ENCODE measurements at regions not wholly inside any gene's neighbourhood (a gene's known extent, or its start where the extent isn't known, plus 50 kb on each side); places are given as distances from the start of the nearest gene placed in this dataset.

- Histone ChIP-seq H3K79me2 (ENCODE audit: control insufficient read depth in 1 of 2, insufficient read depth in 2 of 2, low read length in 2 of 2) (no peaks in the 10 kb centered on the region), H3K27me3 (replicated peaks in 1 of 4; ENCODE audit: control insufficient read depth in 3 of 4, extremely low read depth in 1 of 4, insufficient read depth in 3 of 4, low read length in 3 of 4) (no peaks in the 10 kb centered on the region), H3K79me1 (ENCODE audit: low read depth, low read length) (no peaks in the 10 kb centered on the region), H2BK15ac (ENCODE audit: low read length) (no peak overlapping the region), H3K9me3 (ENCODE audit: insufficient read depth in 2 of 2, low read depth in 1 of 2, low read length in 1 of 2) (no peaks in the 10 kb centered on the region), H3K14ac (ENCODE audit: insufficient read length) (no peak overlapping the region), H4K91ac (replicated peaks; ENCODE audit: insufficient read length, low read length) (no peak overlapping the region), H3K56ac (replicated peaks; ENCODE audit: insufficient read length, low read depth, low read length) (no peak overlapping the region), H3K36me3 (ENCODE audit: control insufficient read depth in 2 of 4, insufficient read depth in 4 of 4, low read length in 3 of 4) (no peaks in the 10 kb centered on the region), H3K4me3 (ENCODE audit: extremely low read depth in 1 of 4, insufficient read depth in 2 of 4, low read depth in 3 of 4, low read length in 4 of 4) (no peak overlapping the region), H3K27ac (ENCODE audit: low read depth, low read length) (no peak overlapping the region), H3K18ac (ENCODE audit: extremely low read depth, low read length) (no peak overlapping the region), H2AK5ac (ENCODE audit: low read depth, low read length) (no peak overlapping the region), H3K9ac (replicated peaks in 1 of 4; ENCODE audit: extremely low read depth in 1 of 4, low read depth in 3 of 4, low read length in 3 of 4) (no peak overlapping the region), H2BK20ac (ENCODE audit: low read length) (no peak overlapping the region), H2AFZ (ENCODE audit: low read length) (no peak overlapping the region), H3K23me2 (ENCODE audit: low read depth, low read length) (no peaks in the 10 kb centered on the region), H2BK12ac (ENCODE audit: low read depth, low read length) (no peak overlapping the region), H2BK120ac (replicated peaks; ENCODE audit: low read depth, low read length) (no peak overlapping the region), H4K20me1 (replicated peaks in 1 of 2; ENCODE audit: control insufficient read depth in 1 of 2, insufficient read depth in 2 of 2, low read length in 2 of 2) (no peaks in the 10 kb centered on the region), H3K4me2 (ENCODE audit: insufficient read depth in 1 of 2, low read depth in 2 of 2, low read length in 2 of 2) (no peak overlapping the region), H3K23ac (ENCODE audit: insufficient read length) (no peak overlapping the region), H4K8ac (ENCODE audit: extremely low read depth, insufficient read depth, low read length) (no peak overlapping the region), H4K5ac (ENCODE audit: insufficient read length, low read depth, low read length) (no peak overlapping the region), H3K4me1 (replicated peaks in 1 of 4; ENCODE audit: control insufficient read depth in 3 of 4, insufficient read depth in 4 of 4, low read length in 3 of 4) (no peaks in the 10 kb centered on the region), H3K4ac (replicated peaks; ENCODE audit: insufficient read length, low read depth, low read length) (no peak overlapping the region), H2BK5ac (ENCODE audit: low read depth, low read length) (no peak overlapping the region)
- no peak for DNase-seq (ENCODE audit: low read depth in 1 of 2, low spot score in 2 of 2)
- 85% methylated on average over 4 of the region's 4 CpGs; no CpG with 5 or more reads in 1 of the 2 experiments for WGBS, 2 experiments (ENCODE audit: extremely low coverage in 1 of 2, insufficient coverage in 1 of 2, insufficient read length in 1 of 2, insufficient replicate concordance in 2 of 2, low coverage in 1 of 2, low lambda C conversion rate in 2 of 2, missing lambda C conversion rate in 1 of 2)
- no peak for FAIRE-seq
- ChIA-PET CTCF (ENCODE audit: partially characterized antibody) (no interaction called here), POLR2A (ENCODE audit: partially characterized antibody) (no interaction called here)
- TF ChIP-seq SUZ12 (IDR thresholded peaks at IDR 0.05; ENCODE audit: low read length) (no peak), SAP30 (IDR thresholded peaks at IDR 0.05; ENCODE audit: insufficient read depth, insufficient replicate concordance, low read length) (no peak), GTF2F1 (IDR thresholded peaks at IDR 0.05; ENCODE audit: borderline replicate concordance, low read depth, low read length) (no peak), POU5F1 (IDR thresholded peaks at IDR 0.05; ENCODE audit: low read depth, low read length) (no peak), SP2 (IDR thresholded peaks at IDR 0.05; ENCODE audit: low read length) (no peak), TCF12 (IDR thresholded peaks at IDR 0.05; ENCODE audit: low read depth, low read length) (no peak), FOSL1 (IDR thresholded peaks at IDR 0.05; ENCODE audit: insufficient read depth, low read depth, low read length) (no peak), JUND (IDR thresholded peaks at IDR 0.05; ENCODE audit: low read length) (no peak), EP300 (IDR thresholded peaks at IDR 0.05; ENCODE audit: borderline replicate concordance in 1 of 2, low read depth in 2 of 2, low read length in 2 of 2) (no peak), BRCA1 (IDR thresholded peaks at IDR 0.05; ENCODE audit: low read depth, low read length) (no peak)
These were observed 106.1 kb downstream of the DSEL start for GRCh38 chr18:67410075-67411070.

All from H1 (cell line).